ENCODE measurements at regions not wholly inside any gene's neighbourhood (a gene's known extent, or its start where the extent isn't known, plus 50 kb on each side); places are given as distances from the start of the nearest gene placed in this dataset.

DNA sequence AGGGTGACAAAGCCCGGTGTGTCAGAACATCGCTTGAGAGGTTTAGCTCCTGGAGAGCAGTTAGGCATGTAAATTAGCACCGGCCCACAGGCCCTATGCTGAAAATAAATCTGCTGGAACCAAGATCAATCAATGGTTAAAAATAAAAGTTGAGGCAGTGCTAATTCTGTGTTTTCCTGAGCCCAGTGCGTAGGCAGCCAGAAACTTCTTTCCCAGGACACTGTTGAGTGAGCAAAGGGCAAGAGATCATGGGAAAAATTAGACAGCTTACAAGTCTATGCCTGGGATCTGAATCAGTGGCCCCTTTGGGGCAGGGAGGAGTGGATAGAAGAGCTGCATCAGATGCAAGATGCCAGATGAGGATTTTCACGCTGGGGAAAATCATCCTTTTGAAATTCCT, 539.2 kb downstream of the BUD13 start:
- ChIA-PET POLR2A (ENCODE audit: low non-redundant PET) (no interaction called here), CTCF (no interaction called here)
- TF ChIP-seq, protein P1, sequence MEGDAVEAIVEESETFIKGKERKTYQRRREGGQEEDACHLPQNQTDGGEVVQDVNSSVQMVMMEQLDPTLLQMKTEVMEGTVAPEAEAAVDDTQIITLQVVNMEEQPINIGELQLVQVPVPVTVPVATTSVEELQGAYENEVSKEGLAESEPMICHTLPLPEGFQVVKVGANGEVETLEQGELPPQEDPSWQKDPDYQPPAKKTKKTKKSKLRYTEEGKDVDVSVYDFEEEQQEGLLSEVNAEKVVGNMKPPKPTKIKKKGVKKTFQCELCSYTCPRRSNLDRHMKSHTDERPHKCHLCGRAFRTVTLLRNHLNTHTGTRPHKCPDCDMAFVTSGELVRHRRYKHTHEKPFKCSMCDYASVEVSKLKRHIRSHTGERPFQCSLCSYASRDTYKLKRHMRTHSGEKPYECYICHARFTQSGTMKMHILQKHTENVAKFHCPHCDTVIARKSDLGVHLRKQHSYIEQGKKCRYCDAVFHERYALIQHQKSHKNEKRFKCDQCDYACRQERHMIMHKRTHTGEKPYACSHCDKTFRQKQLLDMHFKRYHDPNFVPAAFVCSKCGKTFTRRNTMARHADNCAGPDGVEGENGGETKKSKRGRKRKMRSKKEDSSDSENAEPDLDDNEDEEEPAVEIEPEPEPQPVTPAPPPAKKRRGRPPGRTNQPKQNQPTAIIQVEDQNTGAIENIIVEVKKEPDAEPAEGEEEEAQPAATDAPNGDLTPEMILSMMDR (conservative IDR thresholded peaks at IDR 0.05; ENCODE audit: low read depth) = no peak
- DNase-seq (ENCODE audit: low spot score) = no peak
- no peak overlapping the region for H3K27ac ChIP-seq

DNA sequence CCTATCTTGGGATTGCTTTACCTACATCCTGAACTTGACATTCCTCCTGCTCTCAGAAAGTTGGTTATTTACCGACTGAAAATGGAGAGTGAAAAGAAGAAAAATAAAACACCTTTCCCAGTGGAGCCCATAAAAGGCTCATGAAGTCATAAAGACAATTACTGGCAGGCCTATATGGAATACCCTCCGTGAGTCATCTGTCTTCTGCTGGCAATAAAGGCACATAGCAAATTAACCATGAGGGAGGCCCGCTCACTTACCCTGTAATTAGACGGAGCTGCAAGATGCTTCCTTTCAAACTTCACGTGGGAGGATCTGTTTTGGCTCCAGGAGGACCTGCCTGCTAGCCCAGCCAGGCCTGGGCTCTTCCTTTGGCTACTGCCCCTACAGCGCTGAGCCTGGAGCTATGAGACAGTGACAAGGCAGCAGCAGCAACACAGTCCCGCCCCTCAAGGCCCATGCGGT, 540.4 kb downstream of the BUD13 start:
- CTCF ChIA-PET = no interaction called here
- no peak for DNase-seq (ENCODE audit: low spot score)
- H3K27ac ChIP-seq = no peak overlapping the region
- TF ChIP-seq, protein P1 (conservative IDR thresholded peaks at IDR 0.05; ENCODE audit: low read depth) = no peak
- POLR2A ChIA-PET (ENCODE audit: low non-redundant PET) = no interaction called here

DNA sequence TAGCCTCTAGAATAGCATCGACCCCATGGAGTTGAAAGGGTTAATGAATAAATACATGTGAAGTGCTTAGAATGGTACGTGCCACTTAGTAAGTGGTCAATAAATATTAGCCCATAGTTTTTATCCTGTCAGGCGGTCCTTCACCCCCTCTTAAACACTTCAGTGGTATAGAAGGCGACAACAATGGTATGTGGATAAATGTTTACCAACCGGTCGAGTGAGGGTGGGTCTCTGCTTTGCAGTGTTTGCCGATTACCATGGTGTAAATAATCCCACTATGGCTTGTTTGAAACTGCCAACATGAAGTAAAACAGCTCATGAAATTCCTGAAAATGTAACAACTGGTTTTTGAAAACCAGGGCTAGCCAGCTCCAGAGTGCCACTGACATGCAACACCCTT, 541.2 kb downstream of the BUD13 start:
- TF ChIP-seq, protein P1 (conservative IDR thresholded peaks at IDR 0.05; ENCODE audit: low read depth) = no peak
- ChIA-PET CTCF (no interaction called here), POLR2A (ENCODE audit: low non-redundant PET) (no interaction called here)
- no peak overlapping the region for H3K27ac ChIP-seq
- no peak for DNase-seq (ENCODE audit: low spot score)

DNA sequence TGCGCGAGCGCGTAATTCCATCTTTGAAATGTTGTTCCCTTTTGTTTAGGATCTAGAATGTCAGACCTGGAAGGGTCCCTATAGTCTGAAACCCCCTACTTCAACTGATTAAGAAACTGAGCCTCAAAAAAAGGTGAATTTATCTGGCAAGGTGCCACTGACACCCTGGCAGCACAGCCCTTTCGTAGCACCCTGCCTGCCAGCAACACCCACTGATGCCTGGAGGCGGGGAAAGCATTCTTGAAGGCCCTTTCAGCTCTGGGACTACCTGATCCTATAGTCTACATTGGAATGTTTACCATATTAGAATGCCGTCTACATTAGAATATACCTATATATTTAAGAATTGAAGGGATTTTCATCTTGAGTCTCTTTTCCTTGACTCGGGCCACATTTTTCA, 542.3 kb downstream of the BUD13 start:
- TF ChIP-seq, protein P1 (conservative IDR thresholded peaks at IDR 0.05; ENCODE audit: low read depth) = no peak
- no peak for DNase-seq (ENCODE audit: low spot score)
- ChIA-PET POLR2A (ENCODE audit: low non-redundant PET) (no interaction called here), CTCF (interaction anchor here (0.6 kb wide), 1 partner anchor 106 kb away, joined by 4 read pairs; no protein-coding TSS in a partner anchor)
- no peak overlapping the region for H3K27ac ChIP-seq

DNA sequence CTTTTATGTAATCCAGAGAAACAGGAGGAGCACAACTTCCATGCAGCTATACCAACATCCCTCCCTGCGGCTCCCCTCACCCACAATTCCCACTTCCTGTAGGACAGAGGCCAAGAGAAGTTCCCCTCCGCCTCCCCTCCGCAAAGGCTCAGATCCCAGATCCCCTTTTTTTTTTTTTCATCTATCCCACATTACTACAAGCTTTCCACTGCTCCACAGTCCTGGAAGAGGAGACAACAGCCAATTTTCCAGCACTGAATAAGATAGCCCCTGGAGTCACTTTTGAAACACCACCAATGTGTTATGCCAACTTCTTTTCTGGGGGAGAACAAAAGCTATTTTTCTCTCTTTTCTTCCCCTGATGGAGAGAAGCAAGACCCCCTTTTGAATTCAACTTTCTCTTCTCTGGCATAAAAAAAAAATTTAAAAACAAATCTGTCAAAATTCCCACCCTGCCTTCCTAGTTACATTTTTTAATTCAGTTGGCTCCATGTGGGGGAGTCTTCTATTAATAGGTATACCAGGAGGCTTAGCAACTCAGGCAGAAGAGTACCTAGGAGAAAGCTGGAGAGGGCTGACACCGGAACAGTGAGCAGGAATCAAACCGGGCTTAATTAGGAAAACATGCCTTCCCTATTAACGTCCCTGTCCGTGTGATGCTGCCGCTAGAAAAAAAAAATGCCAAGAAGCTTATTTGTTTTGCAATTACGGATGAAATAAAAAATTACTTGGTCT, 543.4 kb downstream of the BUD13 start:
- ChIA-PET POLR2A (ENCODE audit: low non-redundant PET) (no interaction called here), CTCF (interaction anchor here (0.6 to 1.1 kb wide), 2 partner anchors 48 to 904 kb away, joined by 3 read pairs; no protein-coding TSS in a partner anchor)
- TF ChIP-seq, protein P1 (conservative IDR thresholded peaks at IDR 0.05; ENCODE audit: low read depth) = no peak
- DNase-seq (ENCODE audit: low spot score) = no peak
- H3K27ac ChIP-seq = no peak overlapping the region

DNA sequence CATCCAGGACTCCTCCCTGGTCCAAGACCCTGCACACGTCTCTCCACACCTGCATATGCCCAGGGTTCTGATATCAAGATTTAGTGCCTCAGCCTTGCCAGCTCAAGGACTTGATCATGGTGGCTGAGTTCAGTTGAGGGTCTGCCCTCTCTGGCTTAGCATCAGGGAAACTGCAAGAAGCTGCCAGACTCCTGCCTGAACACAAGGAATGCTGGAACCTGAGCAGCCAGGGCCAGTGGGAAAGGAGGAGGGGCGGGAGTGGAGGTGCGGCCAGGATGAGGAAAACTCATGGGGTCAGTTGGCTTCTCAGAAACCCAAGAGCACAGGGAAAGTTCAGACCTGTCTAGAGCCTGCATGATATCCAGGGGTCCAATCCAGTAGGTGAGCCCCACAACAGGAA, 546.1 kb downstream of the BUD13 start:
- no peak overlapping the region for H3K27ac ChIP-seq
- ChIA-PET CTCF (no interaction called here), POLR2A (ENCODE audit: low non-redundant PET) (no interaction called here)
- TF ChIP-seq, protein P1 (conservative IDR thresholded peaks at IDR 0.05; ENCODE audit: low read depth) = no peak
- no peak for DNase-seq (ENCODE audit: low spot score)
